HG02981 (cell line): ENCODE measurements at regions not wholly inside any gene's neighbourhood (a gene's known extent, or its start where the extent isn't known, plus 50 kb on each side); places are given as distances from the start of the nearest gene placed in this dataset.

Source experiments
- ATAC-seq: cut with Tn5 transposase; IDR thresholded peaks from one replicate; pipeline ENCODE4 v1.9.1; 2021; ENCODE audit warnings: mild to moderate bottlenecking, moderate library complexity; ENCODE audit not compliant: unreplicated experiment

- no peak for ATAC-seq
Observed at GRCh38 chr2:220151341-220151740, 523.9 kb downstream of the SLC4A3 start.

GRCh38 chr2:220152281-220152935, 525.0 kb downstream of the SLC4A3 start:
- no peak for ATAC-seq

- no peak for ATAC-seq
Observed at GRCh38 chr2:220153118-220153517, 525.7 kb downstream of the SLC4A3 start.

GRCh38 chr2:220154304-220154703, 526.9 kb downstream of the SLC4A3 start:
- no peak for ATAC-seq

GRCh38 chr2:220157312-220157711, 529.9 kb downstream of the SLC4A3 start:
- no peak for ATAC-seq

- no peak for ATAC-seq
Observed at GRCh38 chr2:220159738-220160137, 532.3 kb downstream of the SLC4A3 start.

GRCh38 chr2:220162320-220162719, 534.9 kb downstream of the SLC4A3 start:
- no peak for ATAC-seq

- ATAC-seq: no peak
Observed at GRCh38 chr2:220163486-220163885, 536.1 kb downstream of the SLC4A3 start.

- no peak for ATAC-seq
Observed at GRCh38 chr2:220165401-220165800, 538.0 kb downstream of the SLC4A3 start.

GRCh38 chr2:220166616-220167015, 539.2 kb downstream of the SLC4A3 start:
- ATAC-seq: no peak

- ATAC-seq: no peak
Observed at GRCh38 chr2:220167956-220168355, 540.5 kb downstream of the SLC4A3 start.

GRCh38 chr2:220168891-220169546, 541.6 kb downstream of the SLC4A3 start:
- no peak for ATAC-seq

- no peak for ATAC-seq
Observed at GRCh38 chr2:220174826-220175225, 547.4 kb downstream of the SLC4A3 start.

- ATAC-seq: no peak
Observed at GRCh38 chr2:220175967-220176366, 548.5 kb downstream of the SLC4A3 start.

GRCh38 chr2:220178991-220179695, 551.7 kb downstream of the SLC4A3 start:
- ATAC-seq: no peak

GRCh38 chr2:220181165-220181564, 553.7 kb downstream of the SLC4A3 start:
- no peak for ATAC-seq

- ATAC-seq: no peak
Observed at GRCh38 chr2:220182790-220183189, 555.4 kb downstream of the SLC4A3 start.

GRCh38 chr2:220185766-220186305, 558.4 kb downstream of the SLC4A3 start:
- no peak for ATAC-seq

GRCh38 chr2:220188031-220188430, 560.6 kb downstream of the SLC4A3 start:
- ATAC-seq: no peak

GRCh38 chr2:220191031-220191430, 563.6 kb downstream of the SLC4A3 start:
- no peak for ATAC-seq

- no peak for ATAC-seq
Observed at GRCh38 chr2:220191737-220192136, 564.3 kb downstream of the SLC4A3 start.
